GM10248 (cell line): ENCODE measurements at regions not wholly inside any gene's neighbourhood (a gene's known extent, or its start where the extent isn't known, plus 50 kb on each side); places are given as distances from the start of the nearest gene placed in this dataset.

ENCODE experiments used
- CTCF ChIA-PET: fragments of 300-600 bp; sonication (Branson Sonifier 250); formaldehyde crosslinking; extraction: SDS; loops from one replicate; lab custom pipeline; 2021; ENCODE audit warnings: antibody characterized with exemption; lab: Yijun Ruan, JAX
- POLR2A ChIA-PET: fragments of 350-650 bp; sonication (Branson Sonifier 250); formaldehyde crosslinking; extraction: SDS; loops from one replicate; lab custom pipeline; 2020; ENCODE audit warnings: antibody characterized with exemption; lab: Yijun Ruan, JAX
- DNase-seq: peaks from one replicate; pipeline ENCODE4 v3.0.0; 2012; ENCODE audit errors: extremely low spot score
- CTCF ChIP-seq: IDR thresholded peaks from 2 replicates; pipeline ENCODE4 v1.5.1; 2012; ENCODE audit warnings: mild to moderate bottlenecking, low read depth; ENCODE audit errors: extremely low read depth, missing control alignments, control extremely low read depth

- ChIA-PET POLR2A (interaction anchor here (0.5 kb wide), 1 partner anchor 359 kb away, joined by 4 read pairs; no protein-coding TSS in a partner anchor), CTCF (interaction anchor here (1.0 to 3.3 kb wide), 8 partner anchors 10 to 115 kb away, joined by 3 to 18 read pairs (median 6); no protein-coding TSS in a partner anchor)
- no peak for TF ChIP-seq CTCF
- peak; percentile 67 for DNase-seq
Measured at GRCh38 chr14:49977126-49977841, 84.4 kb downstream of the ARF6 start.

GRCh38 chr14:49980027-49980426, 87.1 kb downstream of the ARF6 start:
- ChIA-PET POLR2A (interaction anchor here (1.0 kb wide), 1 partner anchor 10 kb away, joined by 3 read pairs; no protein-coding TSS in a partner anchor), CTCF (interaction anchor here (1.1 to 2.5 kb wide), 4 partner anchors 11 to 100 kb away, joined by 4 to 7 read pairs (median 5); no protein-coding TSS in a partner anchor)
- DNase-seq: no peak
- no peak for TF ChIP-seq CTCF

- no peak for DNase-seq
- ChIA-PET CTCF (no interaction called here), POLR2A (no interaction called here)
- TF ChIP-seq CTCF: no peak
Measured at GRCh38 chr14:49982082-49982481, 89.2 kb downstream of the ARF6 start.

GRCh38 chr14:49982501-49982951, 89.6 kb downstream of the ARF6 start:
- CTCF ChIA-PET: no interaction called here
- POLR2A ChIA-PET: no interaction called here
- no peak for DNase-seq
- TF ChIP-seq CTCF: no peak

- ChIA-PET CTCF (no interaction called here), POLR2A (no interaction called here)
- no peak for TF ChIP-seq CTCF
- DNase-seq: no peak
Measured at GRCh38 chr14:49984424-49984823, 91.5 kb downstream of the ARF6 start.

GRCh38 chr14:49986343-49987014, 93.6 kb downstream of the ARF6 start:
- TF ChIP-seq CTCF: no peak
- POLR2A ChIA-PET: no interaction called here
- CTCF ChIA-PET: interaction anchor here (0.7 to 2.0 kb wide), 3 partner anchors 9 to 16 kb away, joined by 3 to 7 read pairs (median 5); no protein-coding TSS in a partner anchor
- no peak for DNase-seq
